NCI-H510A treated with DMSO at 0.1 percent for 48 hours (cell line): ENCODE measurements at regions not wholly inside any gene's neighbourhood (a gene's known extent, or its start where the extent isn't known, plus 50 kb on each side); places are given as distances from the start of the nearest gene placed in this dataset.
"Not testable (repeated sequence)": the region's sequence is repeated elsewhere in the genome, so short reads cannot be mapped to it uniquely, and the experiment has no call there.

Experiments
- DNase-seq: peaks from one replicate; lab custom pipeline; 2025; lab: John Stamatoyannopoulos, UW

- no peak for DNase-seq
Observed at GRCh38 chr10:53331460-53331859, 558.9 kb upstream of the MBL2 start.

GRCh38 chr10:53326401-53327305 is 554.1 kb upstream of the MBL2 start:
- not testable (repeated sequence) for DNase-seq

- no peak for DNase-seq
Observed at GRCh38 chr10:53325066-53325465, 552.5 kb upstream of the MBL2 start.

- no peak for DNase-seq
Observed at GRCh38 chr10:53315709-53316108, 543.1 kb upstream of the MBL2 start.

GRCh38 chr10:53314876-53315275 is 542.3 kb upstream of the MBL2 start:
- DNase-seq: no peak

GRCh38 chr10:53298443-53298842 is 525.9 kb upstream of the MBL2 start:
- no peak for DNase-seq

GRCh38 chr10:53284615-53285182 is 512.1 kb upstream of the MBL2 start:
- no peak for DNase-seq

- no peak for DNase-seq
Observed at GRCh38 chr10:53276797-53277196, 504.2 kb upstream of the MBL2 start.

GRCh38 chr10:53269482-53269881 is 496.9 kb upstream of the MBL2 start:
- DNase-seq: no peak

GRCh38 chr10:53260213-53260612 is 487.6 kb upstream of the MBL2 start:
- no peak for DNase-seq

- no peak for DNase-seq
Observed at GRCh38 chr10:53256623-53257022, 484.0 kb upstream of the MBL2 start.

GRCh38 chr10:53255661-53256205 is 483.1 kb upstream of the MBL2 start:
- no peak for DNase-seq

GRCh38 chr10:53253221-53253620 is 480.6 kb upstream of the MBL2 start:
- DNase-seq: no peak

- no peak for DNase-seq
Observed at GRCh38 chr10:53239873-53240272, 467.3 kb upstream of the MBL2 start.

GRCh38 chr10:53236941-53237340 is 464.4 kb upstream of the MBL2 start:
- DNase-seq: no peak

GRCh38 chr10:53233749-53234148 is 461.2 kb upstream of the MBL2 start:
- DNase-seq: no peak

GRCh38 chr10:53230651-53231050 is 458.1 kb upstream of the MBL2 start:
- DNase-seq: no peak

- DNase-seq: no peak
Observed at GRCh38 chr10:53223851-53224250, 451.3 kb upstream of the MBL2 start.

GRCh38 chr10:53222806-53223205 is 450.2 kb upstream of the MBL2 start:
- no peak for DNase-seq

- DNase-seq: peak; percentile 0
Observed at GRCh38 chr10:53209944-53210611, 437.5 kb upstream of the MBL2 start.

- DNase-seq: no peak
Observed at GRCh38 chr10:53183733-53184132, 411.1 kb upstream of the MBL2 start.

GRCh38 chr10:53177468-53177867 is 404.9 kb upstream of the MBL2 start:
- DNase-seq: no peak

GRCh38 chr10:53166325-53166724 is 393.7 kb upstream of the MBL2 start:
- no peak for DNase-seq
